Right lobe of liver (tissue), 4 donors: ENCODE measurements at regions not wholly inside any gene's neighbourhood (a gene's known extent, or its start where the extent isn't known, plus 50 kb on each side); places are given as distances from the start of the nearest gene placed in this dataset.

Source experiments
- CTCF ChIP-seq, 4 donors: fragments of 200-600 bp in 3 of 4; fragments of 450-650 bp in 1 of 4; IDR thresholded peaks; one replicate each; pipeline versions ENCODE4 v1.5.1 to v1.8.0; 2016 to 2022; ENCODE audit warnings: antibody characterized with exemption in 4 of 4, mild to moderate bottlenecking in 2 of 4
- POLR2A ChIP-seq: fragments of 450-650 bp; IDR thresholded peaks from one replicate; pipeline ENCODE4 v1.6.1; 2017; ENCODE audit warnings: antibody characterized with exemption, mild to moderate bottlenecking
- donor health status: DM: no; HTN: no; CAD: no.
- donor health status: DM: no; HTN: no; CAD: no.
- donor health status: DM: no; HTN: yes; CAD: no.

- TF ChIP-seq CTCF (IDR thresholded peaks at IDR 0.05) (no peak), POLR2A (no peak)
Measured at GRCh38 chr6:12567682-12568081, 148.9 kb upstream of the PHACTR1 start.
